ENCODE measurements at regions not wholly inside any gene's neighbourhood (a gene's known extent, or its start where the extent isn't known, plus 50 kb on each side); places are given as distances from the start of the nearest gene placed in this dataset.

DNA sequence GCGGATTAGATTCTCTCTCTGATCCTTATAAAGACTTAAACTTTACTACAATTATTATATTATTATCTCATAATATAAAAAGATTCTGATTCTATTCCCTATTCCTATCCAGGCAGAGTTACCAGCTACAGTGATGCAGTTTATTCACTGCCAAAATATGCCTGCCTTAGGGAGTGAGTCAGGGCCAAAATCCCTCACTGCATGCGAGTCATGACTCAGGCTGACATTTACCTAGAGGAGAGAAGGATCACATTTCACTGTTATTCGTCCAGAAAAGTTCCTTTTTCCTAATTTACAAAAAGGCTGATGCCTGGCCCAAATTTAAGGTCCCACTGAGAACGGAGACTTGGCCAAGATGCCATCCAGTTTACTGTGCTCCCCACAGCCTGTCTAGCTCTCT lies 168.5 kb upstream of the LDB2 start:
- no peaks in the 10 kb centered on the region for H3K9me2 ChIP-seq (replicated peaks; ENCODE audit: low read depth, low read length)
- no peak for TF ChIP-seq EZH2phosphoT487 (IDR thresholded peaks at IDR 0.05; ENCODE audit: borderline replicate concordance)
- TF ChIP-seq, protein P1, sequence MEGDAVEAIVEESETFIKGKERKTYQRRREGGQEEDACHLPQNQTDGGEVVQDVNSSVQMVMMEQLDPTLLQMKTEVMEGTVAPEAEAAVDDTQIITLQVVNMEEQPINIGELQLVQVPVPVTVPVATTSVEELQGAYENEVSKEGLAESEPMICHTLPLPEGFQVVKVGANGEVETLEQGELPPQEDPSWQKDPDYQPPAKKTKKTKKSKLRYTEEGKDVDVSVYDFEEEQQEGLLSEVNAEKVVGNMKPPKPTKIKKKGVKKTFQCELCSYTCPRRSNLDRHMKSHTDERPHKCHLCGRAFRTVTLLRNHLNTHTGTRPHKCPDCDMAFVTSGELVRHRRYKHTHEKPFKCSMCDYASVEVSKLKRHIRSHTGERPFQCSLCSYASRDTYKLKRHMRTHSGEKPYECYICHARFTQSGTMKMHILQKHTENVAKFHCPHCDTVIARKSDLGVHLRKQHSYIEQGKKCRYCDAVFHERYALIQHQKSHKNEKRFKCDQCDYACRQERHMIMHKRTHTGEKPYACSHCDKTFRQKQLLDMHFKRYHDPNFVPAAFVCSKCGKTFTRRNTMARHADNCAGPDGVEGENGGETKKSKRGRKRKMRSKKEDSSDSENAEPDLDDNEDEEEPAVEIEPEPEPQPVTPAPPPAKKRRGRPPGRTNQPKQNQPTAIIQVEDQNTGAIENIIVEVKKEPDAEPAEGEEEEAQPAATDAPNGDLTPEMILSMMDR (conservative IDR thresholded peaks at IDR 0.05; ENCODE audit: low read length), result no peak
- H3F3A ChIP-seq (ENCODE audit: low read depth), result no peaks in the 10 kb centered on the region
- no peak overlapping the region for H3K9ac ChIP-seq (ENCODE audit: low read depth, low read length, poor library complexity, severe bottlenecking)
- no peak overlapping the region for H3K4me2 ChIP-seq (ENCODE audit: low read depth, low read length, poor library complexity, severe bottlenecking)
- no peaks in the 10 kb centered on the region for H3K27me3 ChIP-seq (ENCODE audit: insufficient read depth, low read length, poor library complexity, severe bottlenecking)
- H3K4me1 ChIP-seq (ENCODE audit: insufficient read depth, low read length, poor library complexity, severe bottlenecking), result no peaks in the 10 kb centered on the region
- no peak overlapping the region for H2AFZ ChIP-seq (ENCODE audit: low read length)
- no peaks in the 10 kb centered on the region for H3K9me3 ChIP-seq (ENCODE audit: insufficient read depth, low read depth, low read length)
- no peaks in the 10 kb centered on the region for H4K20me1 ChIP-seq (ENCODE audit: insufficient read depth, low read length, poor library complexity, severe bottlenecking)
- H3K36me3 ChIP-seq (ENCODE audit: insufficient read depth, low read length), result no peaks in the 10 kb centered on the region
- no peaks in the 10 kb centered on the region for H3K79me2 ChIP-seq (ENCODE audit: insufficient read depth, low read length)
- no peak overlapping the region for H3K4me3 ChIP-seq (ENCODE audit: low read length, poor library complexity, severe bottlenecking)

DNA sequence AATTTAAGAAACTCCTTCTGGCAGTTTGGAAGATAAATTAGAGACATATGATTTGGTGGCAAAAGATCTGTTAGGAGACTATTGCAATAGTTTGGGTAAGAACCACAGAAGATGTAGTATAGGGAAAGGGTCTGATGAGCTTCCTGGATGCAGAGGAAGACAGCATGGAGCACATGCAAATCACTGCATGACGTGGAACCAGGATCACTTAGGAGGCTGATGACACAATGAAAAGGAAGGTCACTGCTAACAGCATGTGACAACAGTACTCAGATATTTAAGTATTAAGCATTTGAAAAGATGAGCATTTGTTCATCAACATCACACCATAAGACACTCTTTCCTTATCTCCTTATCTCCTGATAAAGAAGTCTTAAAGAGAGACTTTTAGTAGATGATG lies 167.8 kb upstream of the LDB2 start:
- Histone ChIP-seq H3K79me2 (ENCODE audit: insufficient read depth, low read length) (no peaks in the 10 kb centered on the region), H3K9me3 (ENCODE audit: insufficient read depth, low read depth, low read length) (no peaks in the 10 kb centered on the region), H3K4me3 (ENCODE audit: low read length, poor library complexity, severe bottlenecking) (no peak overlapping the region), H3K36me3 (ENCODE audit: insufficient read depth, low read length) (no peaks in the 10 kb centered on the region), H3K27me3 (ENCODE audit: insufficient read depth, low read length, poor library complexity, severe bottlenecking) (no peaks in the 10 kb centered on the region), H3K9ac (ENCODE audit: low read depth, low read length, poor library complexity, severe bottlenecking) (no peak overlapping the region), H2AFZ (ENCODE audit: low read length) (no peak overlapping the region), H3K4me2 (ENCODE audit: low read depth, low read length, poor library complexity, severe bottlenecking) (no peak overlapping the region), H3K4me1 (ENCODE audit: insufficient read depth, low read length, poor library complexity, severe bottlenecking) (no peaks in the 10 kb centered on the region), H3K9me2 (replicated peaks; ENCODE audit: low read depth, low read length) (no peaks in the 10 kb centered on the region), H3F3A (ENCODE audit: low read depth) (no peaks in the 10 kb centered on the region), H4K20me1 (ENCODE audit: insufficient read depth, low read length, poor library complexity, severe bottlenecking) (no peaks in the 10 kb centered on the region)
- TF ChIP-seq EZH2phosphoT487 (IDR thresholded peaks at IDR 0.05; ENCODE audit: borderline replicate concordance), result no peak
- TF ChIP-seq, protein P1 (conservative IDR thresholded peaks at IDR 0.05; ENCODE audit: low read length), result no peak

DNA sequence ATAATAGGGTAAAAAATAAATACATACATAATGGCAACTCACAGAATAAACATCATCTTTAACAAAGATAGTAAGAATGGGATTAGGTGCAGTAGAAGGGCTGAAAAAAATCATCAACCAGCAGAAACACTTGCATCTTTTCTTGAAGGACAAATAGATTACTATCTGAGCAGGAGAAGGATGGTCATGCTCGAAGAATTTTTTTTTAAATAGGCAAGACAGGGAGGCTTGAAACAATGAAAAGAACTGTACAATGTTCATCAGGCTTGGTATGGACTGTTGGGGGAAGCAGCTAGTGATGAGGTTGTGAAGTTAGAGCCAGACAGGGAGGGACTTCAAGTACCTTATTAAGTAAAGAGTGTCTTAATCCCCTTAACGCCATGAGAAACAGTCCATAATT lies 167.4 kb upstream of the LDB2 start:
- no peaks in the 10 kb centered on the region for H3K4me1 ChIP-seq (ENCODE audit: insufficient read depth, low read length, poor library complexity, severe bottlenecking)

More for the DNA sequence above, 167.4 kb upstream of the LDB2 start:
- Histone ChIP-seq H3K4me3 (ENCODE audit: low read length, poor library complexity, severe bottlenecking) (no peak overlapping the region), H4K20me1 (ENCODE audit: insufficient read depth, low read length, poor library complexity, severe bottlenecking) (no peaks in the 10 kb centered on the region), H3K36me3 (ENCODE audit: insufficient read depth, low read length) (no peaks in the 10 kb centered on the region), H3K9ac (ENCODE audit: low read depth, low read length, poor library complexity, severe bottlenecking) (no peak overlapping the region), H3K9me2 (replicated peaks; ENCODE audit: low read depth, low read length) (no peaks in the 10 kb centered on the region), H2AFZ (ENCODE audit: low read length) (no peak overlapping the region), H3K4me2 (ENCODE audit: low read depth, low read length, poor library complexity, severe bottlenecking) (no peak overlapping the region), H3K27me3 (ENCODE audit: insufficient read depth, low read length, poor library complexity, severe bottlenecking) (no peaks in the 10 kb centered on the region), H3K9me3 (ENCODE audit: insufficient read depth, low read depth, low read length) (no peaks in the 10 kb centered on the region; the same call in 1 of the 2 replicates), H3F3A (ENCODE audit: low read depth) (no peaks in the 10 kb centered on the region), H3K79me2 (ENCODE audit: insufficient read depth, low read length) (no peaks in the 10 kb centered on the region)
- no peak for TF ChIP-seq EZH2phosphoT487 (IDR thresholded peaks at IDR 0.05; ENCODE audit: borderline replicate concordance)
- TF ChIP-seq, protein P1 (conservative IDR thresholded peaks at IDR 0.05; ENCODE audit: low read length), result no peak

Data from Loucy (cell line).